ENCODE measurements at regions not wholly inside any gene's neighbourhood (a gene's known extent, or its start where the extent isn't known, plus 50 kb on each side); places are given as distances from the start of the nearest gene placed in this dataset.

DNA sequence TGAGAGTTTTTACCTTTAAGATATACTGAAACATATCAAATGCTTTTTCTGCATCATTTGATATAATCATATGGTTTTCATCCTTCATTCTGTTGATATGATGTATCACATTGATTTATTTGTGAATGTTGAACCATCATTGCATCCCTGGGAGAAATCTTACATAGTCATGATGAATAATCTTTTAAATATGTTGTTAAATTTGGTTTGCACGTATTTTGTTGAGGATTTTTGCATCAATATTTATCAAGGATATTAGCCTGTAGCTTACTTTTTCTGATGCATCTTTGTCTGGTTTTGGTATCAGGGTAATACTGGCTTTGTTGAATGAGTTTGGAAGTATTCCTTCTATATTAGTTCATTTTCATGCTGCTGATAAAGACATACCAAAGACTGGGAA, 541.4 kb downstream of the TLL1 start:
- Mint-ChIP-seq H3K4me3 (no peak overlapping the region), H3K9me3 (peaks cover 9% of the 10 kb centered on the region), H3K27me3 (ENCODE audit: insufficient read depth) (no peaks in the 10 kb centered on the region), H3K27ac (no peak overlapping the region), H3K36me3 (ENCODE audit: low read depth) (peaks cover 2% of the 10 kb centered on the region), H3K4me1 (no peaks in the 10 kb centered on the region)
- 94 to 100% methylated on average over 1 of the region's 1 CpG for WGBS, 2 experiments (ENCODE audit: insufficient coverage in 1 of 2, insufficient read length in 1 of 2)
- Histone ChIP-seq H3K4me3 (ENCODE audit: low read length) (no peak overlapping the region), H3K27me3 (ENCODE audit: control insufficient read depth, insufficient read depth, low read length, poor library complexity, severe bottlenecking) (no peaks in the 10 kb centered on the region), H3K9ac (ENCODE audit: extremely low read depth, low read length, poor library complexity, severe bottlenecking) (no peak overlapping the region), H3K36me3 (ENCODE audit: control insufficient read depth, insufficient read depth, low read length) (no peaks in the 10 kb centered on the region), H3K4me1 (ENCODE audit: control insufficient read depth, insufficient read depth, low read length) (no peaks in the 10 kb centered on the region), H3K9me3 (ENCODE audit: control insufficient read depth, low read length) (no peaks in the 10 kb centered on the region), H3K27ac (ENCODE audit: low read depth, low read length) (no peak overlapping the region)
- no peak for DNase-seq
- TF ChIP-seq, protein P1, sequence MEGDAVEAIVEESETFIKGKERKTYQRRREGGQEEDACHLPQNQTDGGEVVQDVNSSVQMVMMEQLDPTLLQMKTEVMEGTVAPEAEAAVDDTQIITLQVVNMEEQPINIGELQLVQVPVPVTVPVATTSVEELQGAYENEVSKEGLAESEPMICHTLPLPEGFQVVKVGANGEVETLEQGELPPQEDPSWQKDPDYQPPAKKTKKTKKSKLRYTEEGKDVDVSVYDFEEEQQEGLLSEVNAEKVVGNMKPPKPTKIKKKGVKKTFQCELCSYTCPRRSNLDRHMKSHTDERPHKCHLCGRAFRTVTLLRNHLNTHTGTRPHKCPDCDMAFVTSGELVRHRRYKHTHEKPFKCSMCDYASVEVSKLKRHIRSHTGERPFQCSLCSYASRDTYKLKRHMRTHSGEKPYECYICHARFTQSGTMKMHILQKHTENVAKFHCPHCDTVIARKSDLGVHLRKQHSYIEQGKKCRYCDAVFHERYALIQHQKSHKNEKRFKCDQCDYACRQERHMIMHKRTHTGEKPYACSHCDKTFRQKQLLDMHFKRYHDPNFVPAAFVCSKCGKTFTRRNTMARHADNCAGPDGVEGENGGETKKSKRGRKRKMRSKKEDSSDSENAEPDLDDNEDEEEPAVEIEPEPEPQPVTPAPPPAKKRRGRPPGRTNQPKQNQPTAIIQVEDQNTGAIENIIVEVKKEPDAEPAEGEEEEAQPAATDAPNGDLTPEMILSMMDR (conservative IDR thresholded peaks at IDR 0.05): no peak

DNA sequence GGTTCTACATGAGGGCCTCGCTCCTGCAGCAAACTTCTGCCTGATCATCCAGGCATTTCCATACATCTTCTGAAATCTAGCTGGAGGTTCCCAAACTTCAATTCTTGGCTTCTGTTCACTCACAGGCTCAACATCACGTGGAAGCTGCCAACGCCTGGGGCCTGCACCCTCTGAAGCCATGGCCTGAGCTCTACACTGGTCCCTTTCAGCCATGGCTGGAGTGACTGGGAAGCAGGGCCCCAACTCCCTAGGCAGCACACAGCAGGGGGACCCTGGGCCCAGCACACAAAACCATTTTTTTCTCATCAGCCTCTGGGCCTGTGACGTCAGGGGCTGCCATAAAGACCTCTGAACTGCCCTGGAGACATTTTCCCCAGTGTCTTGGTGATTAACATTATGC, 542.7 kb downstream of the TLL1 start:
- DNase-seq: no peak
- no peaks in the 10 kb centered on the region for H3K9me3 ChIP-seq (ENCODE audit: control insufficient read depth, low read length)
- H3K27me3 Mint-ChIP-seq (ENCODE audit: insufficient read depth): no peaks in the 10 kb centered on the region
- no peak overlapping the region for H3K27ac Mint-ChIP-seq
- TF ChIP-seq, protein P1 (conservative IDR thresholded peaks at IDR 0.05): no peak
- 89 to 94% methylated on average over 4 of the region's 4 CpGs for WGBS, 2 experiments (ENCODE audit: insufficient coverage in 1 of 2, insufficient read length in 1 of 2)
- H3K27ac ChIP-seq (ENCODE audit: low read depth, low read length): no peak overlapping the region
- no peaks in the 10 kb centered on the region for H3K36me3 ChIP-seq (ENCODE audit: control insufficient read depth, insufficient read depth, low read length)
- H3K4me3 ChIP-seq (ENCODE audit: low read length): no peak overlapping the region
- no peaks in the 10 kb centered on the region for H3K4me1 ChIP-seq (ENCODE audit: control insufficient read depth, insufficient read depth, low read length)
- H3K4me1 Mint-ChIP-seq: no peaks in the 10 kb centered on the region
- peaks cover 2% of the 10 kb centered on the region for H3K36me3 Mint-ChIP-seq (ENCODE audit: low read depth)
- no peak overlapping the region for H3K9ac ChIP-seq (ENCODE audit: extremely low read depth, low read length, poor library complexity, severe bottlenecking)
- H3K4me3 Mint-ChIP-seq: no peak overlapping the region
- peaks cover 9% of the 10 kb centered on the region for H3K9me3 Mint-ChIP-seq
- H3K27me3 ChIP-seq (ENCODE audit: control insufficient read depth, insufficient read depth, low read length, poor library complexity, severe bottlenecking): no peaks in the 10 kb centered on the region

DNA sequence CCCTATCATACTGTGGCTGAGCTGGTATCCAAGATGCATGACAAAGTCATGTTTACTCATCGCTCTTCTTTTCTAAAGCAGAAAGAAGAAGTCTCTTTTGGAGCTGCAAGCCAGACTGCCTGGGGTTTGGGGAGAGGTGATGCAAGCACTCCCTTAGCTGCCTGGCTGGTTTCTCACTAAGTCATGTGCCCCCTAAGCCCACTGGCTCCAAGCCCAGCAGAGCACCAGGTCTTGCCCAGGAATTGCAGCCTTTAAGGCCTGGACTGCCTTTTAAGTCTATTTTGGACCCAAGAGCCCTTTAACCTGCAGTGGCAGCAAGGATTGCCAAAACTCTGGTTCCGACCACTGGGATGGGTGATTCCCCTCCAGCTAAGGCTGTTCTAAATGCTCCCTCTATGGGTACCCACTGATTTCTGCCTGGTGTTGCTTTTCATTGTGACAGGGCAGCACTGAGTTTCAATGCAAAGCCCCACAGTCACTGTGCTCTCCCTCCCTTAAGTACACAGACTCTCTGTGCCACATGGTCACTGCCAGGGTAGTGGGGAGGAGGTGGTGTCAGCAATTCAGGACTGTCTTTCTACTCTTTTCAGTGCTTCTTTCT, 548.6 kb downstream of the TLL1 start:
- TF ChIP-seq, protein P1 (conservative IDR thresholded peaks at IDR 0.05): no peak
- no peak overlapping the region for H3K4me3 ChIP-seq (ENCODE audit: low read length)
- H3K27me3 ChIP-seq (ENCODE audit: control insufficient read depth, insufficient read depth, low read length, poor library complexity, severe bottlenecking): no peaks in the 10 kb centered on the region
- Mint-ChIP-seq H3K27me3 (ENCODE audit: insufficient read depth) (no peaks in the 10 kb centered on the region), H3K36me3 (ENCODE audit: low read depth) (peaks cover 2% of the 10 kb centered on the region), H3K9me3 (peaks cover 6% of the 10 kb centered on the region), H3K27ac (no peak overlapping the region), H3K4me3 (no peak overlapping the region), H3K4me1 (no peaks in the 10 kb centered on the region)
- H3K9ac ChIP-seq (ENCODE audit: extremely low read depth, low read length, poor library complexity, severe bottlenecking): no peak overlapping the region
- H3K27ac ChIP-seq (ENCODE audit: low read depth, low read length): no peak overlapping the region
- no peaks in the 10 kb centered on the region for H3K36me3 ChIP-seq (ENCODE audit: control insufficient read depth, insufficient read depth, low read length)
- no peaks in the 10 kb centered on the region for H3K9me3 ChIP-seq (ENCODE audit: control insufficient read depth, low read length)
- H3K4me1 ChIP-seq (ENCODE audit: control insufficient read depth, insufficient read depth, low read length): no peaks in the 10 kb centered on the region
- DNase-seq: no peak
- WGBS, 2 experiments (ENCODE audit: insufficient coverage in 1 of 2, insufficient read length in 1 of 2): 65 to 91% methylated on average over 2 of the region's 2 CpGs

All from endodermal cell (in vitro differentiated cells).